ENCODE measurements at regions not wholly inside any gene's neighbourhood (a gene's known extent, or its start where the extent isn't known, plus 50 kb on each side); places are given as distances from the start of the nearest gene placed in this dataset.

- intact Hi-C loops (cut with micrococcal nuclease): no loop called here
- no peak overlapping the region for H3K9ac ChIP-seq (ENCODE audit: low read length)
- BruUV-seq (replicated peaks): no TSS peak
- no peaks in the 10 kb centered on the region for H4K20me1 ChIP-seq (ENCODE audit: low read length)
- DNase-seq (no peak), ATAC-seq (no peak)
- H3K4me3 ChIP-seq (ENCODE audit: low read length): no peak overlapping the region
- no peaks in the 10 kb centered on the region for H3K9me3 ChIP-seq (ENCODE audit: low read length)
- H3K27me3 ChIP-seq (ENCODE audit: low read length): no peaks in the 10 kb centered on the region
- H3K9me2 ChIP-seq (replicated peaks; ENCODE audit: low read length): no peaks in the 10 kb centered on the region
- no peaks in the 10 kb centered on the region for H3K36me3 ChIP-seq (ENCODE audit: low read depth, low read length)
- no peaks in the 10 kb centered on the region for H3K4me1 ChIP-seq (ENCODE audit: insufficient read depth, low read length)
- no peak overlapping the region for H2AFZ ChIP-seq (ENCODE audit: low read length)
- no peak overlapping the region for H3K27ac ChIP-seq (ENCODE audit: low read length)
- POLR2A ChIA-PET (ENCODE audit: unreplicated experiment): no interaction called here
- H3K79me2 ChIP-seq (ENCODE audit: low read length): no peaks in the 10 kb centered on the region
- H3K4me2 ChIP-seq (ENCODE audit: low read length): no peak overlapping the region
- H3F3A ChIP-seq (ENCODE audit: low read length, unreplicated experiment): no peaks in the 10 kb centered on the region
- no peak for TF ChIP-seq EZH2phosphoT487 (IDR thresholded peaks at IDR 0.05; ENCODE audit: borderline replicate concordance, low read length)
- no peak for TF ChIP-seq CTCF (conservative IDR thresholded peaks at IDR 0.05; ENCODE audit: low read depth, low read length)
- no peak for TF ChIP-seq EZH2 (IDR thresholded peaks at IDR 0.05; ENCODE audit: low read length, unreplicated experiment)
- CTCF ChIA-PET: no interaction called here
Observed at GRCh38 chr7:69318794-69319193, 279.5 kb upstream of the AUTS2 start.

- TF ChIP-seq CTCF (conservative IDR thresholded peaks at IDR 0.05; ENCODE audit: low read depth, low read length) (no peak), EZH2 (IDR thresholded peaks at IDR 0.05; ENCODE audit: low read length, unreplicated experiment) (no peak), EZH2phosphoT487 (IDR thresholded peaks at IDR 0.05; ENCODE audit: borderline replicate concordance, low read length) (no peak)
- ChIA-PET POLR2A (ENCODE audit: unreplicated experiment) (no interaction called here), CTCF (no interaction called here)
- no peak for ATAC-seq
- intact Hi-C loops (cut with micrococcal nuclease): no loop called here
- Histone ChIP-seq H3K79me2 (ENCODE audit: low read length) (no peaks in the 10 kb centered on the region), H3K4me1 (ENCODE audit: insufficient read depth, low read length) (no peaks in the 10 kb centered on the region), H3K27me3 (ENCODE audit: low read length) (no peaks in the 10 kb centered on the region), H3K9me3 (ENCODE audit: low read length) (no peaks in the 10 kb centered on the region), H4K20me1 (ENCODE audit: low read length) (no peaks in the 10 kb centered on the region), H3K36me3 (ENCODE audit: low read depth, low read length) (no peaks in the 10 kb centered on the region), H2AFZ (ENCODE audit: low read length) (no peak overlapping the region), H3K9me2 (replicated peaks; ENCODE audit: low read length) (no peaks in the 10 kb centered on the region), H3K9ac (ENCODE audit: low read length) (no peak overlapping the region), H3F3A (ENCODE audit: low read length, unreplicated experiment) (no peaks in the 10 kb centered on the region), H3K27ac (ENCODE audit: low read length) (no peak overlapping the region), H3K4me2 (ENCODE audit: low read length) (no peak overlapping the region), H3K4me3 (ENCODE audit: low read length) (no peak overlapping the region)
- BruUV-seq (replicated peaks): no TSS peak
- DNase-seq: no peak
Observed at GRCh38 chr7:69328516-69328915, 269.8 kb upstream of the AUTS2 start.

DNA sequence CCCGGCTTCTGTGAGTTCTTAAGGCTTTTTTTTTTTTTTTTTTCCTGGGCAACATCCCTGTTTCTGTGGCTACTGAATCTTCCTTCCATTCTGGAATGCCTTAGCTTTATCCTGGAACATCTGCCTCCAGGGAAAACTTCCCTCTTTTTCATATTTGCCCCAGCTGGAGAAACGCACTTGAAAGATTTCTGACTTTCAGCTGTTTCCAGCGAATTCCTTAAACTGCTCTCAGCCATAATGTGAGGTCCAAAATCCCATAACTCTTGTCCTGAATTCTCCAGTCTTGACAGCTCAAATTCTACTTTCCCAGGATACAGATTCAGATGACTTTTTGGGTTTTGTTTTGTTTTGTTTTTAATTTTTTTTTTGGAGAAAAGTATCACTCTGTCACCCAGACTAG is 263.6 kb upstream of the AUTS2 start:
- Histone ChIP-seq H3K4me3 (ENCODE audit: low read length) (no peak overlapping the region), H3F3A (ENCODE audit: low read length, unreplicated experiment) (no peaks in the 10 kb centered on the region), H4K20me1 (ENCODE audit: low read length) (no peaks in the 10 kb centered on the region), H3K27me3 (ENCODE audit: low read length) (no peaks in the 10 kb centered on the region), H3K9ac (ENCODE audit: low read length) (no peak overlapping the region), H3K9me2 (replicated peaks; ENCODE audit: low read length) (no peaks in the 10 kb centered on the region), H3K79me2 (ENCODE audit: low read length) (no peaks in the 10 kb centered on the region), H3K27ac (ENCODE audit: low read length) (no peak overlapping the region), H3K9me3 (ENCODE audit: low read length) (no peaks in the 10 kb centered on the region), H2AFZ (ENCODE audit: low read length) (no peak overlapping the region), H3K36me3 (ENCODE audit: low read depth, low read length) (no peaks in the 10 kb centered on the region), H3K4me1 (ENCODE audit: insufficient read depth, low read length) (no peaks in the 10 kb centered on the region), H3K4me2 (ENCODE audit: low read length) (no peak overlapping the region)
- intact Hi-C loops (cut with micrococcal nuclease): no loop called here
- CTCF ChIA-PET: no interaction called here
- TF ChIP-seq EZH2phosphoT487 (IDR thresholded peaks at IDR 0.05; ENCODE audit: borderline replicate concordance, low read length) (no peak), EZH2 (IDR thresholded peaks at IDR 0.05; ENCODE audit: low read length, unreplicated experiment) (no peak), CTCF (conservative IDR thresholded peaks at IDR 0.05; ENCODE audit: low read depth, low read length) (no peak)
- POLR2A ChIA-PET (ENCODE audit: unreplicated experiment): no interaction called here
- DNase-seq: no peak
- ATAC-seq: no peak
- BruUV-seq (replicated peaks): no TSS peak
